HG02840 (cell line): ENCODE measurements at regions not wholly inside any gene's neighbourhood (a gene's known extent, or its start where the extent isn't known, plus 50 kb on each side); places are given as distances from the start of the nearest gene placed in this dataset.
A peak's percentile ranks its signal among the peaks of the same experiment; 100 is the strongest.
"Not testable (repeated sequence)": the region's sequence is repeated elsewhere in the genome, so short reads cannot be mapped to it uniquely, and the experiment has no call there.

Source experiments
- ATAC-seq: cut with Tn5 transposase; IDR thresholded peaks from one replicate; pipeline ENCODE4 v1.9.1; 2021; ENCODE audit warnings: mild to moderate bottlenecking, moderate library complexity, moderate number of reproducible peaks; ENCODE audit not compliant: unreplicated experiment, low FRiP score

DNA sequence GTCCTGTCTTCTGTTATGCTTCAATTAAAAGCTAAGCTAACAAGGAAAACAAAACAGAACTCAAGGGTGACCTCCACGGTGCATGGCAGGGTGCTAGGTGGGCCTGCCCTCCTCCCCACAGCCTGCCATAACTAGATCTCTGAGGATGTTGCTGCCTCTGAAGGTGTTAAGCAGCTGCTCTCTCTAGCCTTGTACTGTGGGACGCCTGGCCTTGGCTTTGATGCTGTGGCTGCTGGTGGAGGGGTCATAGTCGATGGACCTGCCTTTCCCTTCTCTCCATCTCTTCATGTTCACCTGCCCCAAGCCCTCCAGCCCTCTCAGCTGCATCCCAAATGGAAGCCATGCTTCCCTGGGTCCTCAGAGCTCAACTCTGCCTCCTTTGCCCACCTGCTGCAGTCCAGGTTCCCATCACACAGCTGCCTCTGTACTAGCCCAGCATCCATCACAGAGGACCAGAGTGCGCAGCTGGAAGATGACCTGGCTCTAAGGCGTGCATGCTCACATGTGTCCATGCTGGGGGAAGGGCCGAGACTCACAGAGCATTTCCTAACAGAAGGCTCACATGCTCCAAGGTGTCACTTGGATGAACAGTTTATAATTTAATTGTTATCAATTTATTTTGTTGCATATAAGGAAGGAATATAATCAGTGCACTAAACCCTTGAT lies 180.3 kb upstream of the E2F8 start:
- ATAC-seq, result no peak

DNA sequence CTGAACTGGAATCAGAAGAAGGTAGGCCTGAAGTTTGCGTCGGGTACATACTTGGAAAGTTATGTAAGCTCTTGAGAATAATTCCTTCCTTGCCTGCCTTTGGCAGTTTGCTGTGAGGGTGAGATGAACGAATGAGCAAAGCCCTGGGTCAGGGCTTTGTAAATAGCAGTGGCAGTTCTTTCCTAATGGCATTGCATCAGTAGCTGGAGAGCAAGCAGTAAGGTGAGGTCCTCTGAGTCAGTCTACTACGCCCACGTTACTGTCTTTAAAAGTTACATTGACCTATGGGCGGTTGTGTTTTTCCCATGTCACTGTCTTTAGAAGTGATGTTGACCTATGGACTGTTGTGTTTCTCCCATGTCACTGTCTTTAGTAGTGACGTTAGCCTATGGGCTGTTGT lies 179.1 kb upstream of the E2F8 start:
- ATAC-seq, result no peak

DNA sequence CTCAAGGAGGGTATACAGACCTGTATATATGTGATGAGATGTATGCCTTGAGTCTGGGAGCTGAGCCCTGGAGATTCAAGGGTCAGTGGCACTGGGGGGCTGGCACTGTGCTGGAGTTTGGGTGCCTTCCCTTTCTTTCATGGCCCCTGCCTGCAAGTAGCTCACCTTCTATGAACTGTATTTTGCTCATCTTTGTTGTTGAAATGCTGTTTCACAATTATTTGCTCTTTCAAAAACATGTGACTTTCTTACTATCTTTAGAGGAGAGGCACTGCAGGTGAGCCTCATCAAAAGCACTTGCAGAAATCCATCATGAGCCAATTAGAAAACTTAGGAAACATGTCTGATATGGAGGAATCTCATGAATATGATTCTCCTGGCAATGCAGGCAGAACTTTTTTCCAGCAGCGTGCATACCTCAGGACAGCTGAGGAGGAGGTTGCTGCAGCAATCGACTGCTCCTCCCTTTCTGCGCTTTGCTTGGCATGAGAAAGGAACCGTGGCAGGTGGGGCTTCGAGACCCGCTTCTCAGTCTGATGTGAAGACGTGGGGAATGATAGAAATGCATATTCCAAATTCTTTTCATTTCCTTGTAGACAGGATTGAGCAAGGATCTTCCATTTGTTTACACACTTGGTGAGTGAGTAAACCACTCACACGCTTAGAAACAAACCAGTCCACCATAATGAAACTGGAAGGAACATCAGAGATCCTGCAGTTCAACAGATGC lies 178.4 kb upstream of the E2F8 start:
- ATAC-seq, result no peak

DNA sequence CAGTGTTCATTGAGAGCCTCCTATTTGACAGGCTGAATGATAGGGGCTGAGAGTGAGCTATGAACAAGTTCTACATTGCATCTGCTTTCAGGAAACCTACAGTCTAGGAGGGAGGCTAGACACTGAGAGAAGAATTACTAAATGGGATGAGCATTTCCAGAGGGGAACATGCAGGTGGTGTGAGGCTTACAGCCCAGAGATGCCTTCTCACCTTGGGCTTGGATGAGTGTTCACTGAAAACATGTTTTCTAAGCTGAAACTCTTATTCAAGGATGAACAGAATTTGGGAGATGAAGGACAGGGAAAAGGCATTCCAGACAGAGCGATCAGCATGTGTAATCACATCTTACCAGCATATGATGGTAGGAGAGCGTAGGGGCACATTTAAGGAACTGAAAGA lies 177.5 kb upstream of the E2F8 start:
- ATAC-seq, result no peak

DNA sequence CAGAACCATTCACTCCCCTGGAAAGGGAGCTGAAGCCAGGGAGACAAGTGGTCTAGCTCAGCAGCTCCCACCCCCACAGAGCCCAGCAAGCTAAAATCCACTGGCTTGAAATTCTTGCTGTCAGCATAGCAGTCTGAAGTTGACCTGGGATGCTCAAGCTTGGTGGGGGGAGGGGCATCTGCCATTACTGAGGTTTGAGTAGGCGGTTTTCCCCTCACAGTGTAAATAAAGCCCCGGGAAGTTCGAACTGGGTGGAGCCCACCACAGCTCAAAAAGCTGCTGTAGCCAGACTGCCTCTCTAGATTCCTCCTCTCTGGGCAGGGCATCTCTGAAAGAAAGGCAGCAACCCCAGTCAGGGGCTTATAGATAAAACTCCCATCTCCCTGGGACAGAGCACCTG lies 171.3 kb upstream of the E2F8 start:
- not testable (repeated sequence) for ATAC-seq

DNA sequence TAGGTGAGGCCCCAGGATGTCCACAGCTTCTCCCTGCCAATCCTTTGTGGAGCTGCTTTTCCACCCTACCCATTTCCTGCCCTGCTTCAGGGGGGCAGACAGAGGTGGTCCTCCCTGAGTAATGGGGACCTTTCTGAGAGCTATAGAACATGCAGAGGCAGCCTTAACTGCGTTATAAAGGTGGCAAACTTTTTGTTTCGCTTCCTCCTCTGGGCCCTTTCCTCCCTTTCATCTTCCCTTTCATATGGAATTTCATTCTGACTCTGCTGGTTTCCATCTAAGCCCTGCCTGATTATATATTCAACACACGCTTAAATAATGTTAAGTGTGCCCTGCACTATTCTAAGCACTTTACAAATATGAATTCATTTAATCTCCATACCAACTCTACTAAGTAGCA lies 169.3 kb upstream of the E2F8 start:
- no peak for ATAC-seq

DNA sequence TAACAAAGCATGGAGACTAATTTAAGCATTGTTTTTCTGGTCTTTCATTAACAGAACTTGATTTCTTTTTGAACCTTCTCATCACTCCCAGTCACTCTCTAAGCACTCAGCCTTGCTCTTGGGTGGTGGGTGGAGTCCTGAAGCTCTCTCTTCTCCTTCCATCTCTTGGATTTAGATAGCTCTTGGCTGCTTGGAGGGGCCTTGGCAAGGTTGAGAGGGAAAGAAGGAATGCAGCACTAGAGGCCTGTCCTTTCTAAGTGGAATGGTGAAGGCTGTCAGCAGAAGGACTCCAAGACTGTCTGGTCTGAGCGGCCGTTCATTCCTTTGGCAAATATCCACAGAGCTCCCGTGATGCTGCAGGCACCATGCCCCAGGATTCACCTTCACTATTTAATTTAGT lies 168.6 kb upstream of the E2F8 start:
- no peak for ATAC-seq

DNA sequence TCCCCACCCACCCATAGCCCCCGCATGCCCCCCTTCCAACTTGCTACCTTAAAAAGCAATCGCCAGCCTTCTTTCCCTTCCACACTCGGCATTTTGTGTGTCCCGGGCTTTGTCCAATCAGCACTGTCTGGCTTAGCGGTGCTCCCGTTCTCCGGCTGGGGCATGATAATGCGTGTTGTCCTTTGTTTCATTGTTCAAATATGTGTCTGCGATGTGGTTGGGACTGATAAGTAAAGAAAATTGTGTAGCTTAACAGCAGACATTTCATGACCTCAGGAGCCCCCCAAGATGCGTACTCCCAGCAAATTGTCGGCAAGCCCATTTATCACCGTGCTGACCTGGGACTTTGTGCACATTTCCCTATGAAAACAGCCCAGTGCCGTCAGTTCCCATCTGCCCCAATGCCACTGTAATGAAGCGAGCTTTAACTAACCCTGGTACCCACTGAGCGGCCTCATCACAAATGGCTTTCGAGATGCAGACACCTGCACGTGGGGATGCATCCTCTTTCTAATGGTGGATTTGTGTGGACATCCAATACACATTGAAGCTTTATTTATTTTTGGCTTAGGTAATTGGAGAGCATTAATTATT lies 167.0 kb upstream of the E2F8 start:
- no peak for ATAC-seq

DNA sequence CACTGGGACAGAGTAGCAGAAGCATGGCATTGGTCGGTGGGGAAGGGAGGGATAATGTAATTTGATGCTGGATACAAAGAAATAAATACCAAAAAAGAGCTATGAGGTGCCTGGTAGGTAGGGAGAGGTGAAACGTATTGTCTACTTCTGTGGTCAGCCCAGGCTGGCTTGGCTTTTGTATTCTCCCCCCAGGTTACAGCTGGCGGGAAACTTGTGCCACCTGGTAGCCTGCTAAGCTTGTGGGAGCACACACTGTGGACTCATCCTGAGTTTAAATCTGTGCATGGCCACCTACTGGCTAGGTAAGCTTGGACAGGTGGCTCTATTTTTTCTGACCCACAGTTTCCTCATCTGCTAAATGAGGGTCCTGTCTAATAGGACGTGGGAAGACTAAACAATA lies 165.2 kb upstream of the E2F8 start:
- no peak for ATAC-seq

DNA sequence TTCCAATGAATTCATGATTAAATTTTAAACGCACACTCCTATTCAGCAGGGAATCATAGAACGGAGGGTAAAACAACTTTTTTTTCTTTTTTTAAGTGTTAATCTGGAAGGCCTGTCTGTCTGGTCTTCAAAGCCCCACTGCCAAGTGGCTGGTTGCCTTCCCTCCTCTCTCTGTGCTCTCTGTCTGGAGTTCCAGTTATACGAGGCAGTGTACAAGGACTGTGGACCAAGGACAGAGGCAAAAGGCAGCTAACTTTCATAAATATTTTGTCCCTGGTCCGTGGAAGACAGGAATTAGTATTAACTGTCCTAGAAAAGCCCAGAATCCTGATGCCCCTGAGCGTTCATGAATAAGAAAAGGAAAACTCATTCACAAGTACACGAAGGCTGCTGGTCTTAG lies 164.0 kb upstream of the E2F8 start:
- ATAC-seq, result no peak

DNA sequence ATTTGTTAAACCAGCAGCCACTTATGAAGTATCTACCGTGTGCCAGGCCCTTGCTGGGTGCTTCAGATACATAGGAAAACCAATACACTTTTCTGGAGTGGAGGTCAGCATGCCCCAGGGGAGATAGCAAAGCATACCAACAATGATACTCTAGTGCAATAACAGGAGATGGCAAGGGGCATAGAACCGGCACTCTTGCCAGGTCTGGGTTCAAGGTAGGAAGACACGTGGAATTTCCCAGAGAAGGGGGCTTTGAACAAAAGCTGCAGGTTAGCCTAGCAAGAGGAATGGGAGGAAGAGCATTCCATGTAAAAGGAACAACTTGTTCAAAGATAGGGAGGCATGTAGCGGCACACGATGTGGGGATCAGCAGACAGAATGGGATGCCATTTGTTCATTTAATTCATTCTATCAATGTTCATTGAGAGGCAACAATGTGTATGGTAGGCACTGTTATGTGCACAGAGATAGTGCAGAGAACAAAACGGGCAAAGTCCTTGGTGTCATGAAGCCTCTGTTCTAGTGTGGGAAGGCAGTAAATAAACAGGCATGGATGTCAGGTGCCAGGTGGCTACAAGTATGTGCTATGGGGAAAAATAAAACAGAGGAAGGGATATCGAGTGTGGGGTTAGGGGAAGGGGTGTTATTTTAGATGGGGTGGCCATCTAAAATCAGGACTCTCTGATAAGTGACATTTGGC lies 162.6 kb upstream of the E2F8 start:
- no peak for ATAC-seq

DNA sequence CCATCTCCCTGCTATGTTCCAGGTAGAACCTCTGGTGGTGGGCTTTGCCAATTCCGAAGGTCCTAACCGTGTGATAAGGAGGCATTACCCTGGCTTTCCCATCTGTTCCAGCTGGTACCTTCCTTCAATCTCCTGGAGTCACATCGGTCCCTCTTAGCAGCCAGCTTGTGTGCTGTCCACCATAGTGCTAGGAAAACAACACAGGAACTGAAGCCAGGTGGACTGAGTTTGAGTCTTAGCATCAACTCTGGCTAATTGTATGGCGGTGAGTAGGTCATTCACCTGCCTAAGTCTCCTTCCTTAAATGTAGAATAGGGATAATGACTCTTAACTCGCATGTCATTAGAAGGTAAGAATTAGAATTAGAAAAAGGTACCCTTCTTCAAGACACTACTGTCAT lies 159.6 kb upstream of the E2F8 start:
- ATAC-seq, result no peak

DNA sequence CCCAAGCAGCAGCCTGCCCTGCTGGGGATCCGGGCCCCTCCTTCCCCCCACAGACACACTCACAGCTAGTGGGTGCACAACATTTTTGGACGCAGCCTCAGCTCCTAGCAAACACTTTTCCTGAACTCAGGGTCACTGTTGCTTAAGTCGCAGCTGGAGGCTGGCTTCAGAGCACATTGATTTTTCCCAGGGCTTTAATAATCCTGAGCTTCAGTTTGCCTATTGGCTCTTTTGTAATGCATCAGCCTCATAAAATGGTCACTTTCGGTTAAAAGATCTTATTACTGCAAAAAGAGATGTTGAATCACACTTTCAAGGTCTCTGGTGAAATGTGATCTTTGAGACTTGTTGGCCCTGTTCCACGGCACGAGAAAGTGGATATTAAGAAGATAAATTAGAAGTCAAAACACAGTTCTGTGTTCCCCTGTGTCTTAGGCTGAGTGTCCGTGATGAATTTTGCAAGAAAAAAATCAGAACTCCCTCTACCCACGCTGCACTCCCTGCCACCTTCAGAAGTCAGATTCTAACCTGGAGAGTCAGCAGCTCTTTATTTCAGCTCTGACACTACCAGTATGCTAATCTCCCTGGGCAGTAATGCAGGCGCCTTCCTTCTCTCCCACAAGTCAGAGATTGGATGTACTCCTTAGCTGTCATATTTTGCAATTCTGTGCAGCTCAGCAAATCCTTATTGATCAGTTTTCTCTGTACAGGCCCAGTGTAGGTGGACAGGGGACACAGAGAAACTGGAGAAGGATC lies 158.2 kb upstream of the E2F8 start:
- no peak for ATAC-seq

DNA sequence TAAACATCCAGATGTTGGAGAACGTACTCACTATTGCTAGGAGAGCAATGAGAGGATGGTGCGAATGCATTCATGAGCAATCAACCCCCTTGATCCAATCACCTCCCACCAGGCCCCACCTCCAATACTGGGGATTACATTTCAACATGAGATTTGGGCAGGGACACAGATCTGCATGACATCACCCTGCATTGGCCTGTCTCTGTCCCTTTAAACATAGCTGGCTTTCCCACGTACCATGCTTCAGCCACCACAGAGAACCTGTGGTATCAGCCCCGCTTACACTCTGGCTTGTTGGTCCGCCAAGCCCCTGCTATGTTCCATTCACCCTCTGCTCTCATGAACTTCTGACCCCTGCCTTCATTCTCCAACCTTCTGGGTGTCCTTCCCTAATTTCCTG lies 157.5 kb upstream of the E2F8 start:
- no peak for ATAC-seq

DNA sequence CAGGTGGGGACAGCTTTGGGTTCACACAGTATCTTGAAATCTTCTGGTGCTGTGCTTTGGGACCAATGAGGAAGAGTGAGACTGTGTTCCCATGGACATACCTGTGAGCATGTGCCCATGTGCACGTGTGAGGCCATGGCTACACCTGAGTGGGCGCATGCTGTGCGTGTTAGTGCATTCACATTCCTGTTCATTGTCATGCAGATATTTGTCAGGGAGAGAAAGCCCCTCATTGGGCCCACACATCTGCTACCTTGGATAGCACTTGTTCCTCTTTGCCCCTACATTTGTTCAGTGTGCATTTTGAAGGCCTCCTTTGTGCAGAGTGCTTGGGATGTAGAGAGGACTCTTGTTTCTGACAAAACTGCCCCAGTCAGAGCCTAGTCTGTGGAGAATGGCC lies 154.3 kb upstream of the E2F8 start:
- ATAC-seq, result no peak

DNA sequence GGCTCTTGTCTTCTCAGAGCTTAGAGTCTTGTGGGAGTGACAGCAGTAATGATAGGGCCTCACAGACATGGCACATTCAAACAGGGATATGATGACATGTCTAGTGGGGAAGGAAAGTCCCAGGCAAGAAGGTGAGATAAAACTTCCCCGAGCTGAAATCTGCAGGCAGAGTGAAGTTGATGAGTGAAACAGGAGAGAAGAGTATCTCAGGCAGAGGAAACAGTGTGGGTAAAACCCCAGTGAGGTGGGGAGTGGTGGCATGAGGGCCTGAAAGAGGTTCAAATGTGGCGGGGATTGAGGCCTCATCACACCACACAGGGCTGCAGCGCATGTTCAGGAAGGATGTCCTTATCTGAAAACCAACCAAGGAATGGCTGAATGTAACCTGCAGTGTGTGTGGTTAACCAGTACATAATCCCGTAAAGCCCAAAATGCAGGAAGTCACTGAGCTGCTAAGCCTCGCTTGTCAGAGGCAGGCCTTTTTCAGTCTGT lies 153.8 kb upstream of the E2F8 start:
- ATAC-seq, result peak; percentile 65

DNA sequence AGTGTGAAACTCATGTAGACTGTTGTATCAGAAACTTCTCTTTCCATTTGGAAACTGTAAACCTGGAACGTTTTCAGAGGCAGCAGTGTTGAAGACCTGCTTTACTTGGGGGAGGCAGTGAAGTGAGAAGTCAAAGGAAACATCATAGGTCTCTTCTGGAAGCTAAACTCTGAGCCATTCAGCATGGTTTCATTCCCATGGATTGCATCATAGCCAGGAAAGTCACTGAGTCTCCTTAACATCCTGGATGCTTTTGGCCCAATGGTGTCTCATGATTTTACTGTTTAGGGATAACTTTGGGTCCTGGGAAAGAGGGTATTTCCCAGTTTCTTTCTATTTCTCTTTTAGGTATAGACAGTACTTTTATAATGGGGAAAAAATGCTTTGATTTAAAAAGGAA lies 153.2 kb upstream of the E2F8 start:
- no peak for ATAC-seq

DNA sequence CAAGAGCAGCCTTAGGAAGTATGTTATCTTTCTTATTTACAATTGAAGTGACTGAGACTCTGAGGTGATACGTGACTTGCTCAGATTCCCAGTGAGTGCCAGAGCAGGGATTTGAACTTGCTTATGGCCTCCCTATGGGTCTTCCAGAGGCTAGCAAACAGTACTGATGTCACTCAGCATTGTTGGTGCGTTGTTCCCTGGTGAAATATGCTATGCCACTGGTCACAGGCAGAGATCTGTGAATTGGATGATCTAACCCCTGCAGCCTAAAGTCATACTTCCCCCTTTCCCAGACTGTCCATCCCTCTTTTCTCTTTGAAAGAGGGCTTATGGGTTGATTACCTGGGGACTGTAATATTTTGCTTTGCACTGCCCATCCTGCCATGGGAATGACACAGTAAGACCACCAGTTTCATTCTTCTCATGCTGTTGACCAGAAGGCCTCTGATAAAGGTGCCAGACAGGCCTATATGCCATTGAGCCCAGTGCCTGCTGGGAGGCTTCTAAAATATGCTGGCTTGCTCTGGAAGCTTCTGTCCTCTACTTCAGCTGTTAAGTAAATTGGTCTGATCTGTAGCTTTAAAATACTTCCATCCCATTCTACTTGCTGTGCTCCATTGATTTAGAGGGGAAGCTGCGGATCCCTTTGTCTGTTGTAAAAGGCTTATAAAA lies 152.2 kb upstream of the E2F8 start:
- ATAC-seq, result no peak

DNA sequence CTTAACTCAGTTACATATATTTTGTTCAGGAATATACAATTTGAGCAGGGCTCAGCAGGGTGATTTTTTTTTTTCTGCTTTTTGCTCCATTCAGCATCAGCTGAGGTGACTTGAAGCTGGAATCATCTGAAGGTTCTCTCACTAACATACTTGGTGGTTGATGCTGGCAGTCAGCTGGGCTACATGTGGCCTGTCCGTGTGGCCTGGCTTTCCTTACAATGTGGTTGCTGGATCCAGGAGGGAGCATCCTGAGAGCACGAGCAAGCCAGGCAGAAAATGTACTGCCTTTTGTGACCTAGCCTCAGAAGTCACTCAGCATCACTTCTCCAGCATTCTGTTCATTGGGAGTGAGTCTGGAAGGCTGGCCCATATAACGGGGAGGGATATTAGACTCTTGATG lies 151.6 kb upstream of the E2F8 start:
- ATAC-seq, result no peak

DNA sequence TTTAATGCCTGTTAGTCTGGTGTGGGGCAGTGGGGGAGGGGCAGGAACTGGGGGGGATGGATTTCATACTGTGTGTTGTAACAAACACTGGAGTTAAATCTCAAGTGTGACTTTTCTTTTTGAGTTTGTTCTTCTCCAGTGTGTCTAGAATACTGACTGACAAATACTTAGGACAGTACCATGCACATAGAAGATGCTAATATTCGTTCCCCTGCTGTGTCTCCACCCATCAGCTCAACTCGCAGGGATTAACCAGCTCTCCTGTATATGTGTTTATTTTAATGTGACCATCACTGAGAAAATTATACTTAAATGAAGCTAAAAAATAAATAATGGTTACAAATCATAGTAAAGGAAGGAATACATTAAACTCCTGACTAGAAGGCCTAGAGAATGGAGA lies 150.9 kb upstream of the E2F8 start:
- ATAC-seq, result no peak
